Naive thymus-derived CD4-positive, alpha-beta T cell (primary cell): ENCODE measurements at regions not wholly inside any gene's neighbourhood (a gene's known extent, or its start where the extent isn't known, plus 50 kb on each side); places are given as distances from the start of the nearest gene placed in this dataset.

Experiments
- ATAC-seq: fragments of 150-1000 bp; cut with Tn5 transposase; 2 replicates; pipeline ENCODE4 v1.10.0; 2021; ENCODE audit warnings: mild to moderate bottlenecking, moderate library complexity
- CTCF ChIA-PET: fragments of 350-600 bp; sonication (Branson Sonifier 250); formaldehyde crosslinking; loops from one replicate; lab custom pipeline; 2021; ENCODE audit warnings: antibody characterized with exemption; lab: Charles Lee
- POLR2A ChIA-PET: fragments of 350-600 bp; sonication (Branson Sonifier 250); formaldehyde crosslinking; loops from one replicate; lab custom pipeline; 2021; ENCODE audit warnings: antibody characterized with exemption, inconsistent platforms; lab: Charles Lee
- DNase-seq, 9 donors: peaks; one replicate each; pipeline versions ENCODE4 v3.0.0 to v3.0.0-alpha.2; 2020 to 2022; ENCODE audit warnings: mixed read lengths in 1 of 9
- H3K27ac ChIP-seq: one replicate; pipeline ENCODE4 v1.7.0; 2013; ENCODE audit warnings: mild to moderate bottlenecking, low read depth, low read length, moderate library complexity
- H3K27me3 ChIP-seq, 2 donors: one replicate each; pipeline ENCODE4 v1.7.0; 2013; ENCODE audit warnings: low read length in 2 of 2, mild to moderate bottlenecking in 2 of 2, moderate library complexity in 2 of 2; ENCODE audit not compliant: control insufficient read depth in 2 of 2, insufficient read depth in 2 of 2
- H3K36me3 ChIP-seq, 3 experiments: 1 replicate in 2 of 3; 2 replicates in 1 of 3; pipeline ENCODE4 v1.7.0; 2013; ENCODE audit warnings: low read length in 3 of 3, mild to moderate bottlenecking in 3 of 3, moderate library complexity in 1 of 3; ENCODE audit not compliant: insufficient read depth in 3 of 3, control insufficient read depth in 2 of 3
- H3K4me1 ChIP-seq, 2 donors: one replicate each; pipeline ENCODE4 v1.7.0; 2013; ENCODE audit warnings: low read length in 2 of 2, mild to moderate bottlenecking in 2 of 2, moderate library complexity in 1 of 2; ENCODE audit not compliant: control insufficient read depth in 2 of 2, insufficient read depth in 2 of 2
- H3K4me3 ChIP-seq: 2 replicates; pipeline ENCODE4 v1.7.0; 2013; ENCODE audit warnings: mild to moderate bottlenecking, low read length
- H3K9me3 ChIP-seq, 3 experiments: 1 replicate in 2 of 3; 2 replicates in 1 of 3; pipeline ENCODE4 v1.7.0; 2013; ENCODE audit warnings: low read length in 3 of 3; ENCODE audit not compliant: control insufficient read depth in 2 of 3
- H3K27ac Mint-ChIP-seq, 9 donors: one replicate each; pipeline ENCODE4 v1.8.0; 2020 to 2022; ENCODE audit warnings: mixed read lengths in 9 of 9, mild to moderate bottlenecking in 8 of 9, moderate library complexity in 5 of 9, inconsistent platforms in 2 of 9
- H3K27me3 Mint-ChIP-seq, 5 donors: one replicate each; pipeline ENCODE4 v1.8.0; 2021 to 2022; ENCODE audit warnings: mixed read lengths in 5 of 5, mild to moderate bottlenecking in 1 of 5
- H3K36me3 Mint-ChIP-seq, 5 donors: one replicate each; pipeline ENCODE4 v1.8.0; 2020 to 2022; ENCODE audit warnings: mixed read lengths in 5 of 5, mild to moderate bottlenecking in 3 of 5, inconsistent platforms in 1 of 5
- H3K4me1 Mint-ChIP-seq, 7 donors: one replicate each; pipeline ENCODE4 v1.8.0; 2020 to 2022; ENCODE audit warnings: mixed read lengths in 7 of 7, mild to moderate bottlenecking in 3 of 7, inconsistent platforms in 1 of 7
- H3K4me3 Mint-ChIP-seq, 10 donors: one replicate each; pipeline ENCODE4 v1.8.0; 2020 to 2022; ENCODE audit warnings: mild to moderate bottlenecking in 10 of 10, mixed read lengths in 10 of 10, moderate library complexity in 6 of 10, inconsistent platforms in 2 of 10
- H3K9me3 Mint-ChIP-seq, 11 donors: one replicate each; pipeline ENCODE4 v1.8.0; 2020 to 2022; ENCODE audit warnings: mixed read lengths in 11 of 11, mild to moderate bottlenecking in 4 of 11, inconsistent platforms in 1 of 11, moderate library complexity in 1 of 11
- intact Hi-C, 2 donors: fragments of 100-400 bp; cut with micrococcal nuclease; formaldehyde crosslinking; loops; one replicate each; pipeline ENCODE4 v1.15.1; 2023

GRCh38 chrX:38882894-38883626, 81.8 kb downstream of the MID1IP1 start:
- H3K9me3 ChIP-seq = no peaks in the 10 kb centered on the region
- H3K27ac ChIP-seq = no peak overlapping the region
- H3K36me3 ChIP-seq = no peaks in the 10 kb centered on the region
- no peak for DNase-seq
- H3K27me3 Mint-ChIP-seq = no peaks in the 10 kb centered on the region
- no peak overlapping the region for H3K4me3 ChIP-seq
- no peak overlapping the region for H3K27ac Mint-ChIP-seq
- CTCF ChIA-PET = no interaction called here
- H3K4me3 Mint-ChIP-seq = no peak overlapping the region
- ATAC-seq = no peak
- peaks cover 11 to 29% (median 23%) of the 10 kb centered on the region in 7 donors for H3K4me1 Mint-ChIP-seq
- H3K36me3 Mint-ChIP-seq = no peaks in the 10 kb centered on the region
- no peaks in the 10 kb centered on the region for H3K27me3 ChIP-seq
- intact Hi-C loops = no loop called here
- POLR2A ChIA-PET = interaction anchor here (0.5 to 1.0 kb wide), 3 partner anchors 8 to 83 kb away, joined by 3 to 4 read pairs (median 3); no protein-coding TSS in a partner anchor
- H3K4me1 ChIP-seq = peaks cover 0 to 14% of the 10 kb centered on the region in 2 donors
- H3K9me3 Mint-ChIP-seq = peaks cover 0 to 6% (median 0%) of the 10 kb centered on the region in 11 donors

GRCh38 chrX:38886112-38886511, 84.9 kb downstream of the MID1IP1 start:
- H3K9me3 Mint-ChIP-seq = peaks cover 0 to 6% (median 0%) of the 10 kb centered on the region in 11 donors
- intact Hi-C loops = no loop called here
- H3K27ac Mint-ChIP-seq = no peak overlapping the region
- ChIA-PET POLR2A (no interaction called here), CTCF (no interaction called here)
- no peak overlapping the region for H3K27ac ChIP-seq
- ATAC-seq = no peak
- H3K27me3 Mint-ChIP-seq = no peaks in the 10 kb centered on the region
- DNase-seq = no peak
- H3K9me3 ChIP-seq = no peaks in the 10 kb centered on the region
- H3K4me1 ChIP-seq = no peaks in the 10 kb centered on the region
- H3K36me3 ChIP-seq = no peaks in the 10 kb centered on the region
- no peak overlapping the region for H3K4me3 Mint-ChIP-seq
- no peak overlapping the region for H3K4me3 ChIP-seq
- H3K27me3 ChIP-seq = no peaks in the 10 kb centered on the region
- H3K36me3 Mint-ChIP-seq = no peaks in the 10 kb centered on the region
- H3K4me1 Mint-ChIP-seq = peaks cover 0 to 4% (median 0%) of the 10 kb centered on the region in 7 donors

- DNase-seq = no peak
- ChIA-PET POLR2A (no interaction called here), CTCF (no interaction called here)
- Mint-ChIP-seq H3K4me1 (peaks cover 0 to 14% (median 9%) of the 10 kb centered on the region in 7 donors), H3K27ac (no peak overlapping the region), H3K9me3 (peaks cover 0 to 6% (median 0%) of the 10 kb centered on the region in 11 donors), H3K36me3 (no peaks in the 10 kb centered on the region), H3K4me3 (no peak overlapping the region), H3K27me3 (no peaks in the 10 kb centered on the region)
- Histone ChIP-seq H3K4me3 (no peak overlapping the region), H3K27me3 (no peaks in the 10 kb centered on the region), H3K9me3 (no peaks in the 10 kb centered on the region), H3K4me1 (peaks cover 0 to 6% of the 10 kb centered on the region in 2 donors), H3K36me3 (no peaks in the 10 kb centered on the region), H3K27ac (no peak overlapping the region)
- no peak for ATAC-seq
- intact Hi-C loops = no loop called here
Observed at GRCh38 chrX:38887222-38887621, 86.0 kb downstream of the MID1IP1 start.

DNA sequence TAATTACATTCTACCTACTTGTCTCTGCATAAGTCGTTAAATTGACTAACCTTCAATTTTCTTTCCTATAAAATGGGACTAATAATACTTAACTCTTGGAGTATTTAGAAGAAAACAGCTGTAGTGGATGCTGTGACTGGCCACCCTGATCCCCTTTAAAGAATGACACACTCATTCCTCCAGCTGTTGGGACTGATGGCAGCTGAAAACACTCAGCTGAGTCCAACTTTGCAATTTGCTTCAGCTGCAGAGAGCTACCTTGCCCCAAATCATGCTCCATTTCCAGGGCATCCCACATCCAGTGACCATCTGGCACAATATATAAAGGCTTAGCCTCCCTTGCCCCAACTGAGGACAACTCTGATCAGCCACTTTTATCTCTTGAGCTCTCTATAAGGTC, 89.1 kb downstream of the MID1IP1 start:
- no peak overlapping the region for H3K4me3 Mint-ChIP-seq
- Histone ChIP-seq H3K27me3 (no peaks in the 10 kb centered on the region), H3K27ac (no peak overlapping the region), H3K9me3 (no peaks in the 10 kb centered on the region), H3K4me1 (peaks cover 0 to 6% of the 10 kb centered on the region in 2 donors), H3K4me3 (no peak overlapping the region), H3K36me3 (no peaks in the 10 kb centered on the region)
- intact Hi-C loops = loop anchor here in 1 of 2 donors (5.0 kb wide), 1 partner anchor 88 kb away; the partner anchor contains the start of gene MID1IP1
- no peak for ATAC-seq
- peaks cover 0 to 12% (median 10%) of the 10 kb centered on the region in 7 donors for H3K4me1 Mint-ChIP-seq
- H3K27ac Mint-ChIP-seq = no peak overlapping the region
- H3K27me3 Mint-ChIP-seq = no peaks in the 10 kb centered on the region
- no peak for DNase-seq
- peaks cover 0 to 5% (median 0%) of the 10 kb centered on the region in 11 donors for H3K9me3 Mint-ChIP-seq
- ChIA-PET POLR2A (interaction anchor here (0.6 to 0.7 kb wide), 2 partner anchors 9 to 25 kb away, joined by 3 read pairs; no protein-coding TSS in a partner anchor), CTCF (no interaction called here)
- H3K36me3 Mint-ChIP-seq = no peaks in the 10 kb centered on the region

- intact Hi-C loops = loop anchor here in 1 of 2 donors (5.0 kb wide), 1 partner anchor 89 kb away; the partner anchor contains the start of gene MID1IP1
- H3K9me3 Mint-ChIP-seq = peaks cover 0 to 5% (median 0%) of the 10 kb centered on the region in 11 donors
- no peaks in the 10 kb centered on the region for H3K27me3 Mint-ChIP-seq
- no peak overlapping the region for H3K4me3 ChIP-seq
- POLR2A ChIA-PET = interaction anchor here (0.7 to 1.0 kb wide), 2 partner anchors 8 to 10 kb away, joined by 3 read pairs; no protein-coding TSS in a partner anchor
- CTCF ChIA-PET = no interaction called here
- no peak overlapping the region for H3K27ac ChIP-seq
- no peak overlapping the region for H3K4me3 Mint-ChIP-seq
- no peaks in the 10 kb centered on the region for H3K9me3 ChIP-seq
- H3K36me3 Mint-ChIP-seq = no peaks in the 10 kb centered on the region
- H3K27me3 ChIP-seq = no peaks in the 10 kb centered on the region
- ATAC-seq = no peak
- no peak overlapping the region for H3K27ac Mint-ChIP-seq
- peaks cover 0 to 6% of the 10 kb centered on the region in 2 donors for H3K4me1 ChIP-seq
- H3K36me3 ChIP-seq = no peaks in the 10 kb centered on the region
- H3K4me1 Mint-ChIP-seq = peaks cover 0 to 11% (median 10%) of the 10 kb centered on the region in 7 donors
- no peak for DNase-seq
Observed at GRCh38 chrX:38890963-38891362, 89.7 kb downstream of the MID1IP1 start.

- H3K27ac Mint-ChIP-seq = peak overlapping the region in 2 of 9 donors; percentile 11 to 36
- peak overlapping the region in 1 of 10 donors; percentile 11 for H3K4me3 Mint-ChIP-seq
- Histone ChIP-seq H3K36me3 (no peaks in the 10 kb centered on the region), H3K27me3 (no peaks in the 10 kb centered on the region), H3K4me3 (no peak overlapping the region), H3K27ac (no peak overlapping the region), H3K4me1 (peaks cover 0 to 6% of the 10 kb centered on the region in 2 donors), H3K9me3 (no peaks in the 10 kb centered on the region)
- H3K36me3 Mint-ChIP-seq = no peaks in the 10 kb centered on the region
- intact Hi-C loops = loop anchor here in 1 of 2 donors (5.0 kb wide), 1 partner anchor 90 kb away; the partner anchor contains the start of gene MID1IP1
- no peaks in the 10 kb centered on the region for H3K9me3 Mint-ChIP-seq
- H3K4me1 Mint-ChIP-seq = peaks cover 0 to 11% (median 10%) of the 10 kb centered on the region in 7 donors
- DNase-seq = peak in 3 of 9 donors; percentile 0 to 8 (median 3)
- no peak for ATAC-seq
- no peaks in the 10 kb centered on the region for H3K27me3 Mint-ChIP-seq
- ChIA-PET POLR2A (interaction anchor here (1.0 kb wide), 2 partner anchors 9 to 11 kb away, joined by 3 read pairs; no protein-coding TSS in a partner anchor), CTCF (no interaction called here)
Observed at GRCh38 chrX:38891641-38892413, 90.6 kb downstream of the MID1IP1 start.
